DND-41 (cell line): ENCODE measurements at regions not wholly inside any gene's neighbourhood (a gene's known extent, or its start where the extent isn't known, plus 50 kb on each side); places are given as distances from the start of the nearest gene placed in this dataset.

Experiments
- CTCF ChIP-seq: IDR thresholded peaks from 2 replicates; pipeline ENCODE4 v1.5.1; 2012; ENCODE audit warnings: borderline replicate concordance, low read length, moderate library complexity, mild to moderate bottlenecking; ENCODE audit not compliant: poor library complexity, severe bottlenecking; ENCODE audit errors: extremely low read depth
- EZH2 ChIP-seq: IDR thresholded peaks from 3 replicates; pipeline ENCODE4 v1.6.1; 2012; ENCODE audit warnings: borderline replicate concordance, low read depth, mild to moderate bottlenecking, moderate library complexity, low read length, inconsistent platforms; ENCODE audit not compliant: severe bottlenecking

- TF ChIP-seq CTCF, result no peak
- no peak for TF ChIP-seq EZH2
These were observed 143.6 kb upstream of the POU2AF2 start for GRCh38 chr11:111101881-111102280.
